Tibial nerve (tissue), 4 donors: ENCODE measurements at regions not wholly inside any gene's neighbourhood (a gene's known extent, or its start where the extent isn't known, plus 50 kb on each side); places are given as distances from the start of the nearest gene placed in this dataset.

Source experiments
- DNase-seq, 2 donors: peaks; one replicate each; pipeline ENCODE4 v3.0.0-alpha.2; 2019; ENCODE audit warnings: low spot score in 2 of 2
- H3K27ac ChIP-seq, 4 donors: fragments of 200-600 bp; sonication (generic) in 3 of 4; one replicate each; pipeline ENCODE4 v1.5.1; 2017 to 2019; ENCODE audit warnings: mild to moderate bottlenecking in 1 of 4
- H3K27me3 ChIP-seq, 2 donors: fragments of 200-600 bp; sonication (generic) in 1 of 2; one replicate each; pipeline versions ENCODE4 v1.5.1 to v1.6.0; 2017 to 2019
- H3K36me3 ChIP-seq, 3 donors: fragments of 200-600 bp; sonication (generic); one replicate each; pipeline ENCODE4 v1.5.1; 2018 to 2019
- H3K4me1 ChIP-seq, 4 donors: fragments of 200-600 bp; sonication (generic) in 3 of 4; one replicate each; pipeline ENCODE4 v1.5.1; 2017 to 2019
- H3K4me3 ChIP-seq, 4 donors: fragments of 200-600 bp; sonication (generic) in 3 of 4; one replicate each; pipeline ENCODE4 v1.5.1; 2017 to 2019; ENCODE audit warnings: mild to moderate bottlenecking in 1 of 4, moderate library complexity in 1 of 4
- H3K9me3 ChIP-seq, 4 donors: fragments of 200-600 bp; sonication (generic) in 3 of 4; one replicate each; pipeline ENCODE4 v1.5.1; 2017 to 2019
- CTCF ChIP-seq, 5 experiments: fragments of 200-600 bp in 3 of 5; fragments of 450-650 bp in 2 of 5; sonication (generic) in 3 of 5; IDR thresholded peaks; one replicate each; pipeline ENCODE4 v1.5.1; 2016 to 2019; ENCODE audit warnings: antibody characterized with exemption in 5 of 5, mild to moderate bottlenecking in 3 of 5, moderate library complexity in 2 of 5
- EP300 ChIP-seq, 2 donors: sonication (generic); formaldehyde crosslinking; IDR thresholded peaks; one replicate each; pipeline ENCODE4 v1.6.1; 2017; ENCODE audit warnings: antibody characterized with exemption in 2 of 2, mild to moderate bottlenecking in 1 of 2
- POLR2A ChIP-seq, 2 donors: fragments of 450-650 bp; IDR thresholded peaks; one replicate each; pipeline ENCODE4 v1.6.1; 2017; ENCODE audit warnings: antibody characterized with exemption in 2 of 2, mild to moderate bottlenecking in 2 of 2, moderate library complexity in 2 of 2
- WGBS, 2 donors: methylation state at CpG; one replicate each; pipeline ENCODE4 v1.1.5; 2018; 5-methylcytosine and 5-hydroxymethylcytosine counted together

GRCh38 chr17:77885678-77886386, 72.7 kb upstream of the TNRC6C start:
- TF ChIP-seq POLR2A (IDR thresholded peaks at IDR 0.05): no peak
- TF ChIP-seq CTCF (IDR thresholded peaks at IDR 0.05): no peak
- TF ChIP-seq EP300 (IDR thresholded peaks at IDR 0.05): no peak
- Histone ChIP-seq H3K9me3 (no peaks in the 10 kb centered on the region), H3K27ac (peak overlapping the region in 2 of 4 donors; percentile 81 to 92), H3K4me3 (no peak overlapping the region), H3K36me3 (no peaks in the 10 kb centered on the region), H3K27me3 (no peaks in the 10 kb centered on the region), H3K4me1 (peaks cover 0 to 51% (median 32%) of the 10 kb centered on the region in 4 donors)
- no peak for DNase-seq
- WGBS, 2 donors: 66 to 71% methylated on average over 8 of the region's 8 CpGs

GRCh38 chr17:77886387-77886728, 72.1 kb upstream of the TNRC6C start:
- Histone ChIP-seq H3K27ac (peak overlapping the region in 2 of 4 donors; percentile 81 to 92), H3K9me3 (no peaks in the 10 kb centered on the region), H3K4me3 (no peak overlapping the region), H3K27me3 (no peaks in the 10 kb centered on the region), H3K36me3 (no peaks in the 10 kb centered on the region), H3K4me1 (peaks cover 0 to 46% (median 27%) of the 10 kb centered on the region in 4 donors)
- TF ChIP-seq POLR2A (IDR thresholded peaks at IDR 0.05) (no peak), EP300 (IDR thresholded peaks at IDR 0.05) (peak in 1 of 2 donors; percentile 20)
- no peak for DNase-seq
- 80 to 82% methylated on average over 13 of the region's 13 CpGs for WGBS, 2 donors

GRCh38 chr17:77887110-77887463, 71.4 kb upstream of the TNRC6C start:
- no peaks in the 10 kb centered on the region for H3K36me3 ChIP-seq
- peak overlapping the region; percentile 39 to 63 (median 55) for H3K4me3 ChIP-seq
- 60 to 74% methylated on average over 4 of the region's 4 CpGs for WGBS, 2 donors

GRCh38 chr17:77887464-77888241, 70.8 kb upstream of the TNRC6C start:
- Histone ChIP-seq H3K4me1 (peaks cover 0 to 33% (median 14%) of the 10 kb centered on the region in 4 donors), H3K9me3 (no peaks in the 10 kb centered on the region), H3K4me3 (peak overlapping the region; percentile 39 to 63 (median 55)), H3K36me3 (no peaks in the 10 kb centered on the region), H3K27me3 (no peaks in the 10 kb centered on the region), H3K27ac (peak overlapping the region; percentile 77 to 92 (median 81))
- 2 to 4% methylated on average over 44 of the region's 44 CpGs for WGBS, 2 donors
- DNase-seq: peak; percentile 85 to 87
- TF ChIP-seq EP300 (IDR thresholded peaks at IDR 0.05) (peak in 1 of 2 donors; percentile 95), CTCF (IDR thresholded peaks at IDR 0.05) (peak in 1 of 5 experiments; percentile 25), POLR2A (IDR thresholded peaks at IDR 0.05) (peak; percentile 19 to 58)

More at GRCh38 chr17:77887110-77887463, 71.4 kb upstream of the TNRC6C start:
- peaks cover 0 to 38% (median 20%) of the 10 kb centered on the region in 4 donors for H3K4me1 ChIP-seq
- no peaks in the 10 kb centered on the region for H3K9me3 ChIP-seq
- no peaks in the 10 kb centered on the region for H3K27me3 ChIP-seq
- TF ChIP-seq POLR2A (IDR thresholded peaks at IDR 0.05) (no peak), EP300 (IDR thresholded peaks at IDR 0.05) (no peak), CTCF (IDR thresholded peaks at IDR 0.05) (no peak)
- DNase-seq: no peak
- H3K27ac ChIP-seq: peak overlapping the region; percentile 77 to 92 (median 81)

GRCh38 chr17:77888242-77889134, 70.0 kb upstream of the TNRC6C start:
- H3K4me3 ChIP-seq: peak overlapping the region; percentile 39 to 63 (median 55)
- peak overlapping the region; percentile 77 to 92 (median 81) for H3K27ac ChIP-seq
- H3K36me3 ChIP-seq: no peaks in the 10 kb centered on the region
- no peak for DNase-seq
- peaks cover 0 to 26% (median 8%) of the 10 kb centered on the region in 4 donors for H3K4me1 ChIP-seq
- TF ChIP-seq POLR2A (IDR thresholded peaks at IDR 0.05): no peak
- no peak for TF ChIP-seq CTCF (IDR thresholded peaks at IDR 0.05)
- TF ChIP-seq EP300 (IDR thresholded peaks at IDR 0.05): no peak
- WGBS, 2 donors: 40 to 41% methylated on average over 13 of the region's 13 CpGs
- no peaks in the 10 kb centered on the region for H3K27me3 ChIP-seq
- H3K9me3 ChIP-seq: no peaks in the 10 kb centered on the region
